GM21528 (cell line): ENCODE measurements at regions not wholly inside any gene's neighbourhood (a gene's known extent, or its start where the extent isn't known, plus 50 kb on each side); places are given as distances from the start of the nearest gene placed in this dataset.

Experiments used
- ATAC-seq: cut with Tn5 transposase; IDR thresholded peaks from one replicate; pipeline ENCODE4 v1.9.1; 2021; ENCODE audit warnings: mild to moderate bottlenecking, moderate library complexity; ENCODE audit not compliant: unreplicated experiment, low FRiP score

GRCh38 chr15:97786741-97787140, 173.8 kb upstream of the ARRDC4 start:
- no peak for ATAC-seq

- no peak for ATAC-seq
These were observed 170.3 kb upstream of the ARRDC4 start for GRCh38 chr15:97790180-97790579.

GRCh38 chr15:97791824-97792792, 168.4 kb upstream of the ARRDC4 start:
- no peak for ATAC-seq

- ATAC-seq: no peak
These were observed 155.6 kb upstream of the ARRDC4 start for GRCh38 chr15:97804950-97805349.

GRCh38 chr15:97806766-97807165, 153.7 kb upstream of the ARRDC4 start:
- no peak for ATAC-seq

- no peak for ATAC-seq
These were observed 144.7 kb upstream of the ARRDC4 start for GRCh38 chr15:97815835-97816234.

- no peak for ATAC-seq
These were observed 143.1 kb upstream of the ARRDC4 start for GRCh38 chr15:97817276-97817890.

GRCh38 chr15:97836003-97836402, 124.5 kb upstream of the ARRDC4 start:
- no peak for ATAC-seq

- no peak for ATAC-seq
These were observed 122.6 kb upstream of the ARRDC4 start for GRCh38 chr15:97837896-97838295.

- ATAC-seq: no peak
These were observed 121.8 kb upstream of the ARRDC4 start for GRCh38 chr15:97838606-97839210.

GRCh38 chr15:97840501-97840900, 120.0 kb upstream of the ARRDC4 start:
- ATAC-seq: no peak

GRCh38 chr15:97841558-97841957, 118.9 kb upstream of the ARRDC4 start:
- ATAC-seq: no peak

GRCh38 chr15:97849183-97849582, 111.3 kb upstream of the ARRDC4 start:
- no peak for ATAC-seq

- ATAC-seq: no peak
These were observed 102.2 kb upstream of the ARRDC4 start for GRCh38 chr15:97858296-97858695.

- ATAC-seq: no peak
These were observed 98.8 kb upstream of the ARRDC4 start for GRCh38 chr15:97861529-97862260.

GRCh38 chr15:97866959-97867358, 93.5 kb upstream of the ARRDC4 start:
- no peak for ATAC-seq

- ATAC-seq: no peak
These were observed 92.6 kb upstream of the ARRDC4 start for GRCh38 chr15:97867870-97868269.

GRCh38 chr15:97868981-97869380, 91.5 kb upstream of the ARRDC4 start:
- no peak for ATAC-seq

- ATAC-seq: no peak
These were observed 89.7 kb upstream of the ARRDC4 start for GRCh38 chr15:97870771-97871170.

GRCh38 chr15:97874139-97874538, 86.4 kb upstream of the ARRDC4 start:
- no peak for ATAC-seq

GRCh38 chr15:97875025-97875512, 85.4 kb upstream of the ARRDC4 start:
- ATAC-seq: no peak
